GM23248 (cell line): ENCODE measurements at regions not wholly inside any gene's neighbourhood (a gene's known extent, or its start where the extent isn't known, plus 50 kb on each side); places are given as distances from the start of the nearest gene placed in this dataset.

Experiments
- EZH2 ChIP-seq: fragments of 200-600 bp; sonication (generic); IDR thresholded peaks from 2 replicates; pipeline ENCODE4 v1.6.1; 2018; ENCODE audit warnings: antibody characterized with exemption, mild to moderate bottlenecking; ENCODE audit not compliant: insufficient read depth, poor library complexity, severe bottlenecking
- EZH2phosphoT487 ChIP-seq: fragments of 200-600 bp; sonication (generic); IDR thresholded peaks from 2 replicates; pipeline ENCODE4 v1.6.1; 2018; ENCODE audit warnings: antibody characterized with exemption, moderate library complexity, mild to moderate bottlenecking, low read depth; ENCODE audit not compliant: insufficient read depth

- TF ChIP-seq EZH2phosphoT487 (no peak), EZH2 (no peak)
Observed at GRCh38 chr14:65838565-65838964, 426.0 kb downstream of the FUT8 start.
